HepG2 (cell line): ENCODE measurements at regions not wholly inside any gene's neighbourhood (a gene's known extent, or its start where the extent isn't known, plus 50 kb on each side); places are given as distances from the start of the nearest gene placed in this dataset.

Experiments
- ERF ChIP-seq: IDR thresholded peaks from 2 replicates; pipeline ENCODE4 v1.6.1; 2018; ENCODE audit warnings: missing biosample characterization, missing genetic modification reagents
- GFI1 ChIP-seq: sonication (generic); formaldehyde crosslinking; IDR thresholded peaks from 2 replicates; pipeline ENCODE4 v1.5.0; 2020; ENCODE audit warnings: missing genetic modification reagents, mild to moderate bottlenecking, borderline replicate concordance
- HCFC1 ChIP-seq: fragments of 150-350 bp; IDR thresholded peaks from 2 replicates; pipeline ENCODE4 v1.6.1; 2014; ENCODE audit warnings: low read depth, low read length
- HDAC1 ChIP-seq: sonication (generic); formaldehyde crosslinking; IDR thresholded peaks from 2 replicates; pipeline ENCODE4 v1.5.1; 2020; ENCODE audit warnings: mild to moderate bottlenecking, missing genetic modification reagents
- HNRNPK ChIP-seq: fragments of 200-400 bp; formaldehyde crosslinking; IDR thresholded peaks from 2 replicates; pipeline ENCODE4 v1.6.1; 2018; ENCODE audit warnings: low read length, low read depth, moderate library complexity, mild to moderate bottlenecking; ENCODE audit not compliant: poor library complexity, severe bottlenecking
- IRX3 ChIP-seq: sonication (generic); formaldehyde crosslinking; IDR thresholded peaks from 2 replicates; pipeline ENCODE4 v1.8.1; 2023; ENCODE audit warnings: mild to moderate bottlenecking, low read depth, missing genetic modification reagents, borderline replicate concordance
- NR1H2 ChIP-seq: sonication (generic); formaldehyde crosslinking; IDR thresholded peaks from 2 replicates; pipeline ENCODE4 v1.8.1; 2022; ENCODE audit warnings: low read depth, missing genetic modification reagents, borderline replicate concordance
- PPARG ChIP-seq: conservative IDR thresholded peaks from 2 replicates; pipeline ENCODE4 v1.6.1; 2016; ENCODE audit warnings: missing biosample characterization, missing genetic modification reagents
- ZNF101 ChIP-seq: sonication (generic); formaldehyde crosslinking; IDR thresholded peaks from 2 replicates; pipeline ENCODE4 v1.4.0; 2020; ENCODE audit warnings: mild to moderate bottlenecking, low read depth, missing genetic modification reagents, borderline replicate concordance
- ZNF225 ChIP-seq: sonication (generic); formaldehyde crosslinking; IDR thresholded peaks from 2 replicates; pipeline ENCODE4 v1.4.0; 2020; ENCODE audit warnings: mild to moderate bottlenecking, missing genetic modification reagents
- ZNF431 ChIP-seq: sonication (generic); formaldehyde crosslinking; IDR thresholded peaks from 2 replicates; pipeline ENCODE4 v1.9.0; 2022; ENCODE audit warnings: missing genetic modification reagents, low read depth, mild to moderate bottlenecking, borderline replicate concordance
- ZNF570 ChIP-seq: sonication (generic); formaldehyde crosslinking; IDR thresholded peaks from 2 replicates; pipeline ENCODE4 v1.4.0; 2020; ENCODE audit warnings: mild to moderate bottlenecking, missing genetic modification reagents, borderline replicate concordance
- ZNF720 ChIP-seq: sonication (generic); formaldehyde crosslinking; IDR thresholded peaks from 2 replicates; pipeline ENCODE4 v1.4.0; 2020; ENCODE audit warnings: missing genetic modification reagents
- ZNF768 ChIP-seq: sonication (generic); formaldehyde crosslinking; IDR thresholded peaks from 2 replicates; pipeline ENCODE4 v1.4.0; 2020; ENCODE audit warnings: missing genetic modification reagents
- ZNF776 ChIP-seq: sonication (generic); formaldehyde crosslinking; IDR thresholded peaks from 2 replicates; pipeline ENCODE4 v1.4.0; 2020; ENCODE audit warnings: mild to moderate bottlenecking, missing genetic modification reagents
- ZSCAN30 ChIP-seq: sonication (generic); formaldehyde crosslinking; IDR thresholded peaks from 2 replicates; pipeline ENCODE4 v1.5.0; 2020; ENCODE audit warnings: mild to moderate bottlenecking, missing genetic modification reagents
- TF ChIP-seq, protein P1 (sequence below): sonication (generic); formaldehyde crosslinking; IDR thresholded peaks from 2 replicates; pipeline ENCODE4 v1.4.0; 2020; ENCODE audit warnings: missing genetic modification reagents, borderline replicate concordance
- TF ChIP-seq, protein P2 (sequence below): sonication (generic); formaldehyde crosslinking; IDR thresholded peaks from 2 replicates; pipeline ENCODE4 v1.4.0; 2020; ENCODE audit warnings: missing genetic modification reagents
- TF ChIP-seq, protein P3 (sequence below): IDR thresholded peaks from 2 replicates; pipeline ENCODE4 v1.6.1; 2016; ENCODE audit warnings: missing compliant biosample characterization, missing genetic modification reagents, borderline replicate concordance
- TF ChIP-seq, protein P4 (sequence below): sonication (generic); formaldehyde crosslinking; IDR thresholded peaks from 2 replicates; pipeline ENCODE4 v1.4.0; 2020; ENCODE audit warnings: low read depth, mild to moderate bottlenecking, missing genetic modification reagents
- TF ChIP-seq, protein P5 (sequence below): sonication (generic); formaldehyde crosslinking; IDR thresholded peaks from 2 replicates; pipeline ENCODE4 v1.8.1; 2022; ENCODE audit warnings: mild to moderate bottlenecking, missing genetic modification reagents

DNA sequence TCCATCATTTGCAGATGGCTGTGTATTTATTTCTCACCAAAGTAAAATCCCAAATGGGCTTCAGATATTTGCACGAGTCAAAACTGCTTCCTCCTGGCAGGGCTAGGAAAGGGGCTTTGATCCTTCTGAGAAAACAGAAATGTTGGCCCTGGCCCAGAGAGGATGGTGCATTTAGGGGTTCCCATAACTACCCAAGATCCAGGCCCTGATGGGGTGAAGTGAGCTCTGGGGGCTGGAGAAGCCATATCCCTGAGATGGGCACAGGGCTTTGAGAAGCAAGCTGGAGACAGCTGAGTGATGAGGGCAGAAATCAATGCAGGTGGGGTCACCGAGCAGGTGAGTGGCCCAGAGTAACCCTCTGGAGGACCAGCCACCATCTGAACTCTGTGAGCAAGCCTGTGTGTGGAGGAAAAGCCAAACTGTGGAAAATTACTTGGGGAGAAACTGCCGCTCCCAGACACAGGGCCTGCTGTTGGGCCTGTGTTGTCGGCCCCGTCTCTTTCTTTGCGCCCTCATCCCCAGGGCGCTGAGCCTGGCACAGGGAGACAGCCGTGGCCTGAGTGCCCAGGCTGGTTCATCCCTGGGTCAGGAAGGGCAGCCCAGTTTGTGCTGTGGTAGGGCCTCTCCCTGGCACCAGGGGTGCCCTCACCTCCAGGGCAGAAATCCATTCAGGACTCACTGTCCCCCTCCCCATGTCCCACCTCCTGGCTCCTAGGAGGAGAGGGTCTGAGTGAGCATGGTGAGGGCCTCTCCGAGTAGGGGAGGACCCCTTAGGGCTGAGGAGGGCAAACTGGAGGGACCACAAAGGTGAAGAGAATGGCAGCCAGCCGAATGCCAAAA, 167.8 kb upstream of the HAAO start (continued):
- TF ChIP-seq, protein P1, sequence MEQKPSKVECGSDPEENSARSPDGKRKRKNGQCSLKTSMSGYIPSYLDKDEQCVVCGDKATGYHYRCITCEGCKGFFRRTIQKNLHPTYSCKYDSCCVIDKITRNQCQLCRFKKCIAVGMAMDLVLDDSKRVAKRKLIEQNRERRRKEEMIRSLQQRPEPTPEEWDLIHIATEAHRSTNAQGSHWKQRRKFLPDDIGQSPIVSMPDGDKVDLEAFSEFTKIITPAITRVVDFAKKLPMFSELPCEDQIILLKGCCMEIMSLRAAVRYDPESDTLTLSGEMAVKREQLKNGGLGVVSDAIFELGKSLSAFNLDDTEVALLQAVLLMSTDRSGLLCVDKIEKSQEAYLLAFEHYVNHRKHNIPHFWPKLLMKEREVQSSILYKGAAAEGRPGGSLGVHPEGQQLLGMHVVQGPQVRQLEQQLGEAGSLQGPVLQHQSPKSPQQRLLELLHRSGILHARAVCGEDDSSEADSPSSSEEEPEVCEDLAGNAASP, result peak; percentile 87; the same call in 1 of the 2 replicates
- TF ChIP-seq ZNF720 (no peak), IRX3 (CRISPR knock-in tag) (no peak), ZNF570 (CRISPR knock-in tag) (no peak), ZNF225 (0 out of 2 replicates have a peak, but pooled peaks have one; percentile 44), HCFC1 (no peak), ZSCAN30 (0 out of 2 replicates have a peak, but pooled peaks have one; percentile 16), HNRNPK (no peak), ZNF776 (no peak), PPARG (CRISPR knock-in tag) (no peak), GFI1 (CRISPR knock-in tag) (no peak), NR1H2 (CRISPR knock-in tag) (peak; percentile 93), ZNF101 (CRISPR knock-in tag) (no peak), ERF (CRISPR knock-in tag) (0 out of 2 replicates have a peak, but pooled peaks have one; percentile 21), ZNF768 (CRISPR knock-in tag) (0 out of 2 replicates have a peak, but pooled peaks have one; percentile 40), HDAC1 (CRISPR knock-in tag) (no peak), ZNF431 (no peak)
- TF ChIP-seq, protein P2, sequence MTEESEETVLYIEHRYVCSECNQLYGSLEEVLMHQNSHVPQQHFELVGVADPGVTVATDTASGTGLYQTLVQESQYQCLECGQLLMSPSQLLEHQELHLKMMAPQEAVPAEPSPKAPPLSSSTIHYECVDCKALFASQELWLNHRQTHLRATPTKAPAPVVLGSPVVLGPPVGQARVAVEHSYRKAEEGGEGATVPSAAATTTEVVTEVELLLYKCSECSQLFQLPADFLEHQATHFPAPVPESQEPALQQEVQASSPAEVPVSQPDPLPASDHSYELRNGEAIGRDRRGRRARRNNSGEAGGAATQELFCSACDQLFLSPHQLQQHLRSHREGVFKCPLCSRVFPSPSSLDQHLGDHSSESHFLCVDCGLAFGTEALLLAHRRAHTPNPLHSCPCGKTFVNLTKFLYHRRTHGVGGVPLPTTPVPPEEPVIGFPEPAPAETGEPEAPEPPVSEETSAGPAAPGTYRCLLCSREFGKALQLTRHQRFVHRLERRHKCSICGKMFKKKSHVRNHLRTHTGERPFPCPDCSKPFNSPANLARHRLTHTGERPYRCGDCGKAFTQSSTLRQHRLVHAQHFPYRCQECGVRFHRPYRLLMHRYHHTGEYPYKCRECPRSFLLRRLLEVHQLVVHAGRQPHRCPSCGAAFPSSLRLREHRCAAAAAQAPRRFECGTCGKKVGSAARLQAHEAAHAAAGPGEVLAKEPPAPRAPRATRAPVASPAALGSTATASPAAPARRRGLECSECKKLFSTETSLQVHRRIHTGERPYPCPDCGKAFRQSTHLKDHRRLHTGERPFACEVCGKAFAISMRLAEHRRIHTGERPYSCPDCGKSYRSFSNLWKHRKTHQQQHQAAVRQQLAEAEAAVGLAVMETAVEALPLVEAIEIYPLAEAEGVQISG, result peak; percentile 78
- TF ChIP-seq, protein P3, sequence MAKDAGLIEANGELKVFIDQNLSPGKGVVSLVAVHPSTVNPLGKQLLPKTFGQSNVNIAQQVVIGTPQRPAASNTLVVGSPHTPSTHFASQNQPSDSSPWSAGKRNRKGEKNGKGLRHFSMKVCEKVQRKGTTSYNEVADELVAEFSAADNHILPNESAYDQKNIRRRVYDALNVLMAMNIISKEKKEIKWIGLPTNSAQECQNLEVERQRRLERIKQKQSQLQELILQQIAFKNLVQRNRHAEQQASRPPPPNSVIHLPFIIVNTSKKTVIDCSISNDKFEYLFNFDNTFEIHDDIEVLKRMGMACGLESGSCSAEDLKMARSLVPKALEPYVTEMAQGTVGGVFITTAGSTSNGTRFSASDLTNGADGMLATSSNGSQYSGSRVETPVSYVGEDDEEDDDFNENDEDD (CRISPR knock-in tag), result no peak
- TF ChIP-seq, protein P4, sequence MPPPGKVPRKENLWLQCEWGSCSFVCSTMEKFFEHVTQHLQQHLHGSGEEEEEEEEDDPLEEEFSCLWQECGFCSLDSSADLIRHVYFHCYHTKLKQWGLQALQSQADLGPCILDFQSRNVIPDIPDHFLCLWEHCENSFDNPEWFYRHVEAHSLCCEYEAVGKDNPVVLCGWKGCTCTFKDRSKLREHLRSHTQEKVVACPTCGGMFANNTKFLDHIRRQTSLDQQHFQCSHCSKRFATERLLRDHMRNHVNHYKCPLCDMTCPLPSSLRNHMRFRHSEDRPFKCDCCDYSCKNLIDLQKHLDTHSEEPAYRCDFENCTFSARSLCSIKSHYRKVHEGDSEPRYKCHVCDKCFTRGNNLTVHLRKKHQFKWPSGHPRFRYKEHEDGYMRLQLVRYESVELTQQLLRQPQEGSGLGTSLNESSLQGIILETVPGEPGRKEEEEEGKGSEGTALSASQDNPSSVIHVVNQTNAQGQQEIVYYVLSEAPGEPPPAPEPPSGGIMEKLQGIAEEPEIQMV (CRISPR knock-in tag), result no peak
- TF ChIP-seq, protein P5, sequence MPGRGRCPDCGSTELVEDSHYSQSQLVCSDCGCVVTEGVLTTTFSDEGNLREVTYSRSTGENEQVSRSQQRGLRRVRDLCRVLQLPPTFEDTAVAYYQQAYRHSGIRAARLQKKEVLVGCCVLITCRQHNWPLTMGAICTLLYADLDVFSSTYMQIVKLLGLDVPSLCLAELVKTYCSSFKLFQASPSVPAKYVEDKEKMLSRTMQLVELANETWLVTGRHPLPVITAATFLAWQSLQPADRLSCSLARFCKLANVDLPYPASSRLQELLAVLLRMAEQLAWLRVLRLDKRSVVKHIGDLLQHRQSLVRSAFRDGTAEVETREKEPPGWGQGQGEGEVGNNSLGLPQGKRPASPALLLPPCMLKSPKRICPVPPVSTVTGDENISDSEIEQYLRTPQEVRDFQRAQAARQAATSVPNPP (CRISPR knock-in tag), result 0 out of 2 replicates have a peak, but pooled peaks have one; percentile 26
